GM12878 (cell line): ENCODE measurements at regions not wholly inside any gene's neighbourhood (a gene's known extent, or its start where the extent isn't known, plus 50 kb on each side); places are given as distances from the start of the nearest gene placed in this dataset.

Source experiments
- ATAC-seq: fragments of 200-7000 bp; cut with Tn5 transposase; 3 replicates; pipeline ENCODE4 v1.9.1; 2020; ENCODE audit warnings: mild to moderate bottlenecking, moderate library complexity
- BruUV-seq: library from RNA; stranded (reverse); fragments of 400-500 nt; replicated peaks from 2 replicates; lab custom pipeline; 2021; lab: Mats Ljungman, UMichigan
- CTCF ChIA-PET: fragments of 300-600 bp; sonication (Branson Sonifier 250); formaldehyde crosslinking; extraction: SDS; loops from one replicate; lab custom pipeline; 2021; ENCODE audit warnings: inconsistent platforms; lab: Yijun Ruan, JAX
- POLR2A ChIA-PET: fragments of 350-600 bp; formaldehyde crosslinking; extraction: SDS; loops from one replicate; lab custom pipeline; 2021; ENCODE audit warnings: inconsistent platforms; lab: Charles Lee
- RAD21 ChIA-PET: fragments of 300-600 bp; sonication (Branson Sonifier 250); formaldehyde crosslinking; loops from one replicate; lab custom pipeline; 2023; ENCODE audit warnings: antibody characterized with exemption; ENCODE audit not compliant: unreplicated experiment; lab: Charles Lee
- SMC1A ChIA-PET: fragments of 300-600 bp; sonication (Branson Sonifier 250); formaldehyde crosslinking; loops from one replicate; lab custom pipeline; 2023; ENCODE audit not compliant: unreplicated experiment, uncharacterized antibody; lab: Charles Lee
- DNase-seq: peaks from one replicate; pipeline ENCODE4 v3.0.0-alpha.2; 2011; ENCODE audit warnings: low read depth, low spot score
- FAIRE-seq: peaks from 3 replicates; lab custom pipeline; 2011; peaks lifted over from hg19 to GRCh38; lab: Jason Lieb, UNC
- H2AFZ ChIP-seq: 2 replicates; pipeline ENCODE4 v1.6.0; 2011; ENCODE audit warnings: low read depth, low read length, control low read depth; ENCODE audit not compliant: control insufficient read depth
- H3K27ac ChIP-seq: 2 replicates; pipeline ENCODE4 v1.5.1; 2011; ENCODE audit warnings: control low read depth; ENCODE audit not compliant: control insufficient read depth, insufficient read depth
- H3K27me3 ChIP-seq, 2 experiments: replicated peaks in 1 of 2; 2 replicates each; pipeline versions ENCODE4 v1.6.0 to v1.6.1; 2011; ENCODE audit warnings: low read length in 1 of 2; ENCODE audit not compliant: control insufficient read depth in 2 of 2, insufficient read depth in 2 of 2
- H3K36me3 ChIP-seq, 2 experiments: 2 replicates each; pipeline ENCODE4 v1.5.1; 2011; ENCODE audit warnings: low read length in 1 of 2; ENCODE audit not compliant: control insufficient read depth in 2 of 2, insufficient read depth in 2 of 2
- H3K4me1 ChIP-seq: 2 replicates; pipeline ENCODE4 v1.6.1; 2011; ENCODE audit warnings: mild to moderate bottlenecking, low read length, moderate library complexity, mixed read lengths; ENCODE audit not compliant: control insufficient read depth, insufficient read depth
- H3K4me2 ChIP-seq: 2 replicates; pipeline ENCODE4 v1.6.0; 2011; ENCODE audit warnings: control low read depth; ENCODE audit not compliant: control insufficient read depth, insufficient read depth
- H3K4me3 ChIP-seq: fragments of 200-600 bp; sonication (generic); 2 replicates; pipeline ENCODE4 v1.5.1; 2016
- H3K79me2 ChIP-seq: 2 replicates; pipeline ENCODE4 v1.6.0; 2011; ENCODE audit warnings: low read length; ENCODE audit not compliant: control insufficient read depth, insufficient read depth
- H3K9ac ChIP-seq: 2 replicates; pipeline ENCODE4 v1.8.0; 2011; ENCODE audit warnings: low read length, control low read depth, mixed read lengths; ENCODE audit not compliant: control insufficient read depth, insufficient read depth
- H3K9me3 ChIP-seq: replicated peaks from 3 replicates; pipeline ENCODE4 v1.5.1; 2011; ENCODE audit warnings: mild to moderate bottlenecking, low read length; ENCODE audit not compliant: control insufficient read depth, insufficient read depth
- H4K20me1 ChIP-seq: 2 replicates; pipeline ENCODE4 v1.6.0; 2011; ENCODE audit not compliant: control insufficient read depth, insufficient read depth
- CEBPB ChIP-seq, 2 experiments: fragments of 150-350 bp in 1 of 2; IDR thresholded peaks; 2 replicates each; pipeline ENCODE4 v1.6.1; 2012 to 2014; ENCODE audit warnings: low read depth in 2 of 2, low read length in 2 of 2, borderline replicate concordance in 1 of 2, inconsistent platforms in 1 of 2
- HCFC1 ChIP-seq: fragments of 150-350 bp; IDR thresholded peaks from 2 replicates; pipeline ENCODE4 v1.6.1; 2014; ENCODE audit warnings: low read length
- NFXL1 ChIP-seq: fragments of 450-650 bp; IDR thresholded peaks from 2 replicates; pipeline ENCODE4 v1.6.1; 2017; ENCODE audit warnings: antibody characterized with exemption, mild to moderate bottlenecking, borderline replicate concordance
- POLR2AphosphoS2 ChIP-seq: IDR thresholded peaks from 2 replicates; pipeline ENCODE4 v1.6.1; 2011; ENCODE audit warnings: low read depth, mild to moderate bottlenecking, low read length, improper control_type of control experiment, moderate library complexity
- RAD21 ChIP-seq: IDR thresholded peaks from 2 replicates; pipeline ENCODE4 v1.6.1; 2011; ENCODE audit warnings: mild to moderate bottlenecking, low read depth, low read length, moderate library complexity; ENCODE audit not compliant: insufficient read depth
- SP1 ChIP-seq: IDR thresholded peaks from one replicate; pipeline ENCODE4 v1.6.1; 2011; ENCODE audit warnings: low read depth, low read length
- SRF ChIP-seq, 2 experiments: IDR thresholded peaks; 2 replicates each; pipeline ENCODE4 v1.6.1; 2011; ENCODE audit warnings: low read depth in 2 of 2, low read length in 2 of 2, mild to moderate bottlenecking in 1 of 2, moderate library complexity in 1 of 2
- WRNIP1 ChIP-seq: IDR thresholded peaks from 2 replicates; pipeline ENCODE4 v1.6.1; 2011; ENCODE audit warnings: low read depth, low read length, improper control_type of control experiment, borderline replicate concordance
- YBX1 ChIP-seq: fragments of 450-650 bp; IDR thresholded peaks from 2 replicates; pipeline ENCODE4 v1.6.1; 2016; ENCODE audit warnings: antibody characterized with exemption
- ZNF592 ChIP-seq: fragments of 450-650 bp; IDR thresholded peaks from 2 replicates; pipeline ENCODE4 v1.6.1; 2017; ENCODE audit warnings: mild to moderate bottlenecking, moderate library complexity
- WGBS: methylation state at CpG from one replicate; pipeline ENCODE4 v1.1.6; 2016; ENCODE audit warnings: low lambda C conversion rate; ENCODE audit not compliant: insufficient replicate concordance, insufficient coverage; ENCODE audit errors: missing lambda C conversion rate; 5-methylcytosine and 5-hydroxymethylcytosine counted together
- in situ Hi-C: fragments of 300-500 bp; cut with MboI; formaldehyde crosslinking; loops from 9 replicates; pipeline ENCODE4 v1.14.3; 2018; ENCODE audit warnings: mixed read lengths
- intact Hi-C: fragments of 100-400 bp; cut with micrococcal nuclease; formaldehyde crosslinking; loops from one replicate; pipeline ENCODE4 v1.14.2; 2022; ENCODE audit not compliant: unreplicated experiment
- TF ChIP-seq, protein P1 (sequence below): fragments of 450-650 bp; formaldehyde crosslinking; IDR thresholded peaks from 2 replicates; pipeline ENCODE4 v1.4.0; 2022; ENCODE audit warnings: mild to moderate bottlenecking, moderate library complexity
- TF ChIP-seq, protein P2 (sequence below): IDR thresholded peaks from 2 replicates; pipeline ENCODE4 v1.6.1; 2011; ENCODE audit warnings: mild to moderate bottlenecking, low read depth, low read length, moderate library complexity; ENCODE audit not compliant: insufficient replicate concordance
- TF ChIP-seq, protein P3 (sequence below): fragments of 450-650 bp; conservative IDR thresholded peaks from 2 replicates; pipeline ENCODE4 v1.6.1; 2017; ENCODE audit warnings: mild to moderate bottlenecking, moderate library complexity

DNA sequence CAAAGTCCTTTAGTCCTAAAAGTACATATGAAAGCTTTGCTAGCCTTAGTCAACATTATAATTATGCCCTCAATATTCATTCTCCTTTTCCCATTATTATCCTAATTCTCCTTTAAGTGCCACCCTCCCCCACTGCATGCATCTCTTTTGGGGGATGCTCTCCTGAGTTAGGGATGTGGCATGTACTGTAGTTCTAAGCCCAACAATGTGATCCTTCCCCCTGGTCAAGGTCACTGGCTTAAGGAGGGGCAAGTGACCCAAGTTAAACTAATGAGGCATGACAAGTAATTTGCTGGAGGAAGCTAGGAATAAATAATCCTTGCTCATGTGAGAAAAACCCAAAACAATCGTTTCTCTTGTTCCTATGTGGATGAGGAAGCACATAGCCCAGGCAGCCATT, 343.9 kb upstream of the SUCLG2 start:
- Histone ChIP-seq H3K9ac (no peak overlapping the region), H3K9me3 (no peaks in the 10 kb centered on the region), H3K36me3 (no peaks in the 10 kb centered on the region), H4K20me1 (no peaks in the 10 kb centered on the region), H2AFZ (no peak overlapping the region), H3K4me3 (no peak overlapping the region), H3K79me2 (no peaks in the 10 kb centered on the region), H3K4me1 (no peaks in the 10 kb centered on the region), H3K27ac (no peak overlapping the region), H3K4me2 (no peak overlapping the region), H3K27me3 (no peaks in the 10 kb centered on the region)
- FAIRE-seq (no peak), ATAC-seq (no peak), DNase-seq (no peak)
- POLR2A ChIA-PET: no interaction called here
- SMC1A ChIA-PET: no interaction called here
- 8% methylated on average over 1 of the region's 1 CpG for WGBS
- intact Hi-C loops (no loop called here), in situ Hi-C loops (no loop called here)
- CTCF ChIA-PET: no interaction called here
- RAD21 ChIA-PET: no interaction called here
- BruUV-seq: no TSS peak
- TF ChIP-seq, protein P1, sequence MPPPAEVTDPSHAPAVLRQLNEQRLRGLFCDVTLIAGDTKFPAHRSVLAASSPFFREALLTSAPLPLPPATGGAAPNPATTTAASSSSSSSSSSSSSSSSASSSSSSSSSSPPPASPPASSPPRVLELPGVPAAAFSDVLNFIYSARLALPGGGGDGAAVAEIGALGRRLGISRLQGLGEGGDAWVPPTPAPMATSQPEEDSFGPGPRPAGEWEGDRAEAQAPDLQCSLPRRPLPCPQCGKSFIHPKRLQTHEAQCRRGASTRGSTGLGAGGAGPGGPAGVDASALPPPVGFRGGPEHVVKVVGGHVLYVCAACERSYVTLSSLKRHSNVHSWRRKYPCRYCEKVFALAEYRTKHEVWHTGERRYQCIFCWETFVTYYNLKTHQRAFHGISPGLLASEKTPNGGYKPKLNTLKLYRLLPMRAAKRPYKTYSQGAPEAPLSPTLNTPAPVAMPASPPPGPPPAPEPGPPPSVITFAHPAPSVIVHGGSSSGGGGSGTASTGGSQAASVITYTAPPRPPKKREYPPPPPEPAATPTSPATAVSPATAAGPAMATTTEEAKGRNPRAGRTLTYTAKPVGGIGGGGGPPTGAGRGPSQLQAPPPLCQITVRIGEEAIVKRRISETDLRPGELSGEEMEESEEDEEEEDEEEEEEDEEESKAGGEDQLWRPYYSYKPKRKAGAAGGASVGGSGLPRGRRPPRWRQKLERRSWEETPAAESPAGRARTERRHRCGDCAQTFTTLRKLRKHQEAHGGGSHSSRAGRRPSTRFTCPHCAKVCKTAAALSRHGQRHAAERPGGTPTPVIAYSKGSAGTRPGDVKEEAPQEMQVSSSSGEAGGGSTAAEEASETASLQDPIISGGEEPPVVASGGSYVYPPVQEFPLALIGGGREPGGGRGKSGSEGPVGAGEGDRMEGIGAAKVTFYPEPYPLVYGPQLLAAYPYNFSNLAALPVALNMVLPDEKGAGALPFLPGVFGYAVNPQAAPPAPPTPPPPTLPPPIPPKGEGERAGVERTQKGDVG (CRISPR knock-in tag): no peak
- no peak for TF ChIP-seq NFXL1
- TF ChIP-seq RAD21: no peak
- TF ChIP-seq, protein P2, sequence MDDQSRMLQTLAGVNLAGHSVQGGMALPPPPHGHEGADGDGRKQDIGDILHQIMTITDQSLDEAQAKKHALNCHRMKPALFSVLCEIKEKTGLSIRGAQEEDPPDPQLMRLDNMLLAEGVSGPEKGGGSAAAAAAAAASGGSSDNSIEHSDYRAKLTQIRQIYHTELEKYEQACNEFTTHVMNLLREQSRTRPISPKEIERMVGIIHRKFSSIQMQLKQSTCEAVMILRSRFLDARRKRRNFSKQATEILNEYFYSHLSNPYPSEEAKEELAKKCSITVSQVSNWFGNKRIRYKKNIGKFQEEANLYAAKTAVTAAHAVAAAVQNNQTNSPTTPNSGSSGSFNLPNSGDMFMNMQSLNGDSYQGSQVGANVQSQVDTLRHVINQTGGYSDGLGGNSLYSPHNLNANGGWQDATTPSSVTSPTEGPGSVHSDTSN: no peak
- no peak for TF ChIP-seq YBX1
- TF ChIP-seq, protein P3, sequence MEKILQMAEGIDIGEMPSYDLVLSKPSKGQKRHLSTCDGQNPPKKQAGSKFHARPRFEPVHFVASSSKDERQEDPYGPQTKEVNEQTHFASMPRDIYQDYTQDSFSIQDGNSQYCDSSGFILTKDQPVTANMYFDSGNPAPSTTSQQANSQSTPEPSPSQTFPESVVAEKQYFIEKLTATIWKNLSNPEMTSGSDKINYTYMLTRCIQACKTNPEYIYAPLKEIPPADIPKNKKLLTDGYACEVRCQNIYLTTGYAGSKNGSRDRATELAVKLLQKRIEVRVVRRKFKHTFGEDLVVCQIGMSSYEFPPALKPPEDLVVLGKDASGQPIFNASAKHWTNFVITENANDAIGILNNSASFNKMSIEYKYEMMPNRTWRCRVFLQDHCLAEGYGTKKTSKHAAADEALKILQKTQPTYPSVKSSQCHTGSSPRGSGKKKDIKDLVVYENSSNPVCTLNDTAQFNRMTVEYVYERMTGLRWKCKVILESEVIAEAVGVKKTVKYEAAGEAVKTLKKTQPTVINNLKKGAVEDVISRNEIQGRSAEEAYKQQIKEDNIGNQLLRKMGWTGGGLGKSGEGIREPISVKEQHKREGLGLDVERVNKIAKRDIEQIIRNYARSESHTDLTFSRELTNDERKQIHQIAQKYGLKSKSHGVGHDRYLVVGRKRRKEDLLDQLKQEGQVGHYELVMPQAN: no peak
- TF ChIP-seq ZNF592: no peak
- TF ChIP-seq POLR2AphosphoS2: no peak
- no peak for TF ChIP-seq SRF (IDR thresholded peaks at IDR 0.05; ENCODE audit: low read depth in 2 of 2, low read length in 2 of 2)
- no peak for TF ChIP-seq HCFC1
- no peak for TF ChIP-seq SP1
- no peak for TF ChIP-seq CEBPB (IDR thresholded peaks at IDR 0.05; ENCODE audit: borderline replicate concordance in 1 of 2, low read depth in 2 of 2, low read length in 2 of 2)
- TF ChIP-seq WRNIP1: no peak
